Hematopoietic multipotent progenitor cell (in vitro differentiated cells): ENCODE measurements at regions not wholly inside any gene's neighbourhood (a gene's known extent, or its start where the extent isn't known, plus 50 kb on each side); places are given as distances from the start of the nearest gene placed in this dataset.
A peak's percentile ranks its signal among the peaks of the same experiment; 100 is the strongest.
"Not testable (repeated sequence)": the region's sequence is repeated elsewhere in the genome, so short reads cannot be mapped to it uniquely, and the experiment has no call there.

Experiments used
- DNase-seq, 3 donors: peaks; one replicate each; pipeline ENCODE4 v3.0.0-alpha.2; 2011 to 2015; ENCODE audit warnings: low read depth in 2 of 3, low spot score in 2 of 3

GRCh38 chr4:120317713-120318112 lies 251.1 kb upstream of the MAD2L1 start:
- DNase-seq, result no peak

- no peak for DNase-seq
Measured at GRCh38 chr4:120316416-120316815, 249.8 kb upstream of the MAD2L1 start.

GRCh38 chr4:120314969-120315368 lies 248.3 kb upstream of the MAD2L1 start:
- DNase-seq, result no peak

GRCh38 chr4:120304801-120305200 lies 238.2 kb upstream of the MAD2L1 start:
- peak in 1 of 3 donors; percentile 0 for DNase-seq

GRCh38 chr4:120299631-120300030 lies 233.0 kb upstream of the MAD2L1 start:
- DNase-seq, result no peak

- DNase-seq, result no peak
Measured at GRCh38 chr4:120293341-120293740, 226.7 kb upstream of the MAD2L1 start.

- no peak for DNase-seq
Measured at GRCh38 chr4:120291541-120291940, 224.9 kb upstream of the MAD2L1 start.

- no peak for DNase-seq
Measured at GRCh38 chr4:120290553-120290952, 223.9 kb upstream of the MAD2L1 start.

GRCh38 chr4:120286813-120287212 lies 220.2 kb upstream of the MAD2L1 start:
- DNase-seq, result no peak

GRCh38 chr4:120281581-120281980 lies 214.9 kb upstream of the MAD2L1 start:
- DNase-seq, result no peak

- DNase-seq, result no peak
Measured at GRCh38 chr4:120277391-120277790, 210.7 kb upstream of the MAD2L1 start.

GRCh38 chr4:120266602-120267001 lies 200.0 kb upstream of the MAD2L1 start:
- DNase-seq, result no peak

GRCh38 chr4:120263618-120264017 lies 197.0 kb upstream of the MAD2L1 start:
- no peak for DNase-seq

GRCh38 chr4:120261117-120261516 lies 194.5 kb upstream of the MAD2L1 start:
- no peak for DNase-seq

GRCh38 chr4:120256112-120256775 lies 189.6 kb upstream of the MAD2L1 start:
- not testable (repeated sequence) for DNase-seq

- no peak for DNase-seq
Measured at GRCh38 chr4:120238277-120238973, 171.8 kb upstream of the MAD2L1 start.

GRCh38 chr4:120236873-120237272 lies 170.2 kb upstream of the MAD2L1 start:
- no peak for DNase-seq

- DNase-seq, result no peak
Measured at GRCh38 chr4:120232050-120232449, 165.4 kb upstream of the MAD2L1 start.

GRCh38 chr4:120228086-120228485 lies 161.4 kb upstream of the MAD2L1 start:
- no peak for DNase-seq

- no peak for DNase-seq
Measured at GRCh38 chr4:120227554-120227953, 160.9 kb upstream of the MAD2L1 start.

- DNase-seq, result no peak
Measured at GRCh38 chr4:120225527-120225926, 158.9 kb upstream of the MAD2L1 start.

GRCh38 chr4:120218981-120219380 lies 152.3 kb upstream of the MAD2L1 start:
- DNase-seq, result no peak
